GM12891 (cell line): ENCODE measurements at regions not wholly inside any gene's neighbourhood (a gene's known extent, or its start where the extent isn't known, plus 50 kb on each side); places are given as distances from the start of the nearest gene placed in this dataset.

Source experiments
- POLR2A ChIP-seq: IDR thresholded peaks from 2 replicates; pipeline ENCODE4 v1.6.1; 2011; ENCODE audit warnings: low read depth, low read length, control low read depth
- POLR2AphosphoS5 ChIP-seq: IDR thresholded peaks from 2 replicates; pipeline ENCODE4 v1.6.1; 2011; ENCODE audit warnings: low read depth, low read length, control low read depth
- POU2F2 ChIP-seq: IDR thresholded peaks from 2 replicates; pipeline ENCODE4 v1.6.1; 2011; ENCODE audit warnings: low read depth, mild to moderate bottlenecking, control low read depth, low read length, moderate library complexity
- SPI1 ChIP-seq: IDR thresholded peaks from 2 replicates; pipeline ENCODE4 v1.6.1; 2011; ENCODE audit warnings: low read depth, low read length, control low read depth
- TAF1 ChIP-seq: IDR thresholded peaks from 2 replicates; pipeline ENCODE4 v1.6.1; 2011; ENCODE audit warnings: low read depth, low read length, control low read depth

DNA sequence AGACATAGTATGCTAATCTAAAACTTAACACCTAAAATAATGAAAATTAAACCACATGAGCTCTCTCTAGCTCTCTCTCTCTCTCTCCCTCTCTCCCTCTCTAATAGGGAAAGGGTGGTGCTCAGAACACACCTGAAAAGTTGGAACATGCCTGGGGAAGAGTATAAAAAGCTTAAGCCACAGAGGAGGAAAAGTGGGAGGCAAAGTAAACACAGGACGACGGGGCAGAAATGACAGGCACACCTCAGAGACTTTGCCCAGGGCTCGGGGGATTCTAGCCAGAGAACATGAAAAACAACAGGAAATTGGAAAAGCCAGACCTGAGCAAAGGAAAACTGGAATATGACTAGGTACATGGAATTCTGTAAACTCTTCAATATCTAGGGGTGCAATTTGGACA is 666.1 kb downstream of the BCL11A start:
- TF ChIP-seq POLR2A (no peak), POLR2AphosphoS5 (no peak), TAF1 (no peak), SPI1 (no peak), POU2F2 (no peak)
